ENCODE measurements at regions not wholly inside any gene's neighbourhood (a gene's known extent, or its start where the extent isn't known, plus 50 kb on each side); places are given as distances from the start of the nearest gene placed in this dataset.

DNA sequence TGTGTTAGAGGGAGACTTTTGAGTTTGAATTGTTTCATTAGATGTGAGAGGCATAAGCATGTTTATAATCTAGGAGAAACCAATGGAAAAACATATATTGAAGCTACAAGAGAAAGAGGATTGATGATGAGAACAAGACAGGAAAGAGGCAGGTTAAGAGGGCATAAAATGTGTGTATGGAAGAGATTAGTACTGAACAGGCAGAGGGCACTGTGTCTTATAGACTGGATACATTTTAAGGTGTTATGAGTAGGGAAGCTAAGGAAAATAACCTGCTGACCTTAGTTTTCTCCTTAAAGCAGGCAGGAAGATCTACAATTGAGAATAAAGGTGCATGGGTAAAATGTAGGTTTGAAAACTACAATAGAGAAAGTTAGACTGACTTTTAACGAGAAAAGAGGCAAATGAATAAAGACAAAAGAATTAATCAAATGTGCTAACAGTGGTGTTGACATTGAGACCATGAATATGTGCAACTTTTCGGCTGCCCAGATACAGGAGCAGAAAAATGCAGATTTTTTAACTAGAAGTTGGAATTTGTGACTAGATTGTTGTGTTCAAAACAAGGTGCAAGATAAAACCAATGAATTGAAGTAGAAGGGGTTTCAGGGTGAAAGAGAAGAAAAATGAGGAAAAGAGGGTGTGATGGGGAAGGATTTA is 846.3 kb downstream of the HACE1 start:
- TF ChIP-seq EZH2phosphoT487 (IDR thresholded peaks at IDR 0.05; ENCODE audit: borderline replicate concordance, low read length): no peak
- TF ChIP-seq, protein P1, sequence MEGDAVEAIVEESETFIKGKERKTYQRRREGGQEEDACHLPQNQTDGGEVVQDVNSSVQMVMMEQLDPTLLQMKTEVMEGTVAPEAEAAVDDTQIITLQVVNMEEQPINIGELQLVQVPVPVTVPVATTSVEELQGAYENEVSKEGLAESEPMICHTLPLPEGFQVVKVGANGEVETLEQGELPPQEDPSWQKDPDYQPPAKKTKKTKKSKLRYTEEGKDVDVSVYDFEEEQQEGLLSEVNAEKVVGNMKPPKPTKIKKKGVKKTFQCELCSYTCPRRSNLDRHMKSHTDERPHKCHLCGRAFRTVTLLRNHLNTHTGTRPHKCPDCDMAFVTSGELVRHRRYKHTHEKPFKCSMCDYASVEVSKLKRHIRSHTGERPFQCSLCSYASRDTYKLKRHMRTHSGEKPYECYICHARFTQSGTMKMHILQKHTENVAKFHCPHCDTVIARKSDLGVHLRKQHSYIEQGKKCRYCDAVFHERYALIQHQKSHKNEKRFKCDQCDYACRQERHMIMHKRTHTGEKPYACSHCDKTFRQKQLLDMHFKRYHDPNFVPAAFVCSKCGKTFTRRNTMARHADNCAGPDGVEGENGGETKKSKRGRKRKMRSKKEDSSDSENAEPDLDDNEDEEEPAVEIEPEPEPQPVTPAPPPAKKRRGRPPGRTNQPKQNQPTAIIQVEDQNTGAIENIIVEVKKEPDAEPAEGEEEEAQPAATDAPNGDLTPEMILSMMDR (conservative IDR thresholded peaks at IDR 0.05; ENCODE audit: low read depth, low read length): no peak
- no peak for TF ChIP-seq EZH2 (IDR thresholded peaks at IDR 0.05; ENCODE audit: low read length, unreplicated experiment)

All from PC-3 (cell line).